ENCODE measurements at regions not wholly inside any gene's neighbourhood (a gene's known extent, or its start where the extent isn't known, plus 50 kb on each side); places are given as distances from the start of the nearest gene placed in this dataset.

- DNase-seq (ENCODE audit: low spot score): no peak
These were observed 103.6 kb downstream of the ACKR3 start for GRCh38 chr2:236673126-236673822.

- DNase-seq (ENCODE audit: low spot score): no peak
These were observed 104.2 kb downstream of the ACKR3 start for GRCh38 chr2:236673823-236674185.

GRCh38 chr2:236674238-236674637, 104.6 kb downstream of the ACKR3 start:
- DNase-seq (ENCODE audit: low spot score): no peak

GRCh38 chr2:236674646-236675045, 105.0 kb downstream of the ACKR3 start:
- no peak for DNase-seq (ENCODE audit: low spot score)

GRCh38 chr2:236675051-236675450, 105.4 kb downstream of the ACKR3 start:
- DNase-seq (ENCODE audit: low spot score): no peak

- DNase-seq (ENCODE audit: low spot score): no peak
These were observed 105.9 kb downstream of the ACKR3 start for GRCh38 chr2:236675526-236675925.

- no peak for DNase-seq (ENCODE audit: low spot score)
These were observed 106.7 kb downstream of the ACKR3 start for GRCh38 chr2:236676136-236676873.

GRCh38 chr2:236677368-236677767, 107.7 kb downstream of the ACKR3 start:
- no peak for DNase-seq (ENCODE audit: low spot score)

GRCh38 chr2:236678307-236678975, 108.8 kb downstream of the ACKR3 start:
- DNase-seq (ENCODE audit: low spot score): no peak

GRCh38 chr2:236679884-236680860, 110.5 kb downstream of the ACKR3 start:
- DNase-seq (ENCODE audit: low spot score): no peak

- no peak for DNase-seq (ENCODE audit: low spot score)
These were observed 113.2 kb downstream of the ACKR3 start for GRCh38 chr2:236682651-236683422.

GRCh38 chr2:236684504-236685256, 115.1 kb downstream of the ACKR3 start:
- DNase-seq (ENCODE audit: low spot score): no peak

- no peak for DNase-seq (ENCODE audit: low spot score)
These were observed 115.7 kb downstream of the ACKR3 start for GRCh38 chr2:236685361-236685760.

- no peak for DNase-seq (ENCODE audit: low spot score)
These were observed 116.4 kb downstream of the ACKR3 start for GRCh38 chr2:236685979-236686520.

- DNase-seq (ENCODE audit: low spot score): no peak
These were observed 116.9 kb downstream of the ACKR3 start for GRCh38 chr2:236686561-236686960.

- DNase-seq (ENCODE audit: low spot score): no peak
These were observed 117.8 kb downstream of the ACKR3 start for GRCh38 chr2:236687296-236687965.

- DNase-seq (ENCODE audit: low spot score): no peak
These were observed 118.5 kb downstream of the ACKR3 start for GRCh38 chr2:236688157-236688556.

- no peak for DNase-seq (ENCODE audit: low spot score)
These were observed 119.2 kb downstream of the ACKR3 start for GRCh38 chr2:236688563-236689392.

GRCh38 chr2:236689393-236689700, 119.7 kb downstream of the ACKR3 start:
- no peak for DNase-seq (ENCODE audit: low spot score)

Data from HuH-7.5 (cell line).